ENCODE measurements at regions not wholly inside any gene's neighbourhood (a gene's known extent, or its start where the extent isn't known, plus 50 kb on each side); places are given as distances from the start of the nearest gene placed in this dataset.

- TF ChIP-seq CTCF (IDR thresholded peaks at IDR 0.05; ENCODE audit: insufficient read depth, low read depth, low read length) (no peak), EZH2 (IDR thresholded peaks at IDR 0.05; ENCODE audit: insufficient read depth, low read length) (no peak)
Observed at GRCh38 chr1:234681990-234682389, 72.0 kb upstream of the IRF2BP2 start.

All from astrocyte (in vitro differentiated cells and primary cell).